Mucosa of rectum (tissue), 2 donors: ENCODE measurements at regions not wholly inside any gene's neighbourhood (a gene's known extent, or its start where the extent isn't known, plus 50 kb on each side); places are given as distances from the start of the nearest gene placed in this dataset.
"Not testable (repeated sequence)": the region's sequence is repeated elsewhere in the genome, so short reads cannot be mapped to it uniquely, and the experiment has no call there.

ENCODE experiments used
- H3K27ac ChIP-seq, 2 donors: one replicate each; pipeline ENCODE4 v1.7.0; 2013; ENCODE audit warnings: inconsistent platforms in 2 of 2, low read depth in 2 of 2, low read length in 2 of 2
- H3K27me3 ChIP-seq, 2 donors: one replicate each; pipeline ENCODE4 v1.7.0; 2013; ENCODE audit warnings: low read length in 2 of 2; ENCODE audit not compliant: control insufficient read depth in 2 of 2, insufficient read depth in 2 of 2
- H3K36me3 ChIP-seq, 2 donors: one replicate each; pipeline ENCODE4 v1.7.0; 2013; ENCODE audit warnings: low read length in 2 of 2; ENCODE audit not compliant: control insufficient read depth in 2 of 2, insufficient read depth in 2 of 2
- H3K4me1 ChIP-seq, 2 donors: one replicate each; pipeline ENCODE4 v1.7.0; 2013; ENCODE audit warnings: low read length in 2 of 2, mild to moderate bottlenecking in 1 of 2; ENCODE audit not compliant: control insufficient read depth in 2 of 2, insufficient read depth in 2 of 2
- H3K4me3 ChIP-seq, 2 donors: one replicate each; pipeline ENCODE4 v1.7.0; 2013; ENCODE audit warnings: low read length in 2 of 2
- H3K9ac ChIP-seq, 2 donors: one replicate each; pipeline ENCODE4 v1.7.0; 2013; ENCODE audit warnings: low read length in 2 of 2, low read depth in 1 of 2, mild to moderate bottlenecking in 1 of 2
- H3K9me3 ChIP-seq, 2 donors: one replicate each; pipeline ENCODE4 v1.7.0; 2013; ENCODE audit warnings: low read length in 2 of 2; ENCODE audit not compliant: control insufficient read depth in 2 of 2
- donor health status: healthy.
- donor health status: Normal muscosa, but diverticular disease.

GRCh38 chr20:4480104-4480503 lies 206.2 kb upstream of the PRNP start:
- H3K4me3 ChIP-seq = no peak overlapping the region
- H3K27me3 ChIP-seq = no peaks in the 10 kb centered on the region
- H3K27ac ChIP-seq = no peak overlapping the region
- H3K9me3 ChIP-seq = no peaks in the 10 kb centered on the region
- no peaks in the 10 kb centered on the region for H3K4me1 ChIP-seq
- H3K36me3 ChIP-seq = no peaks in the 10 kb centered on the region
- no peak overlapping the region for H3K9ac ChIP-seq

- H3K4me1 ChIP-seq = no peaks in the 10 kb centered on the region
Measured at GRCh38 chr20:4476903-4477500, 209.3 kb upstream of the PRNP start.

GRCh38 chr20:4472906-4473305 lies 213.3 kb upstream of the PRNP start:
- Histone ChIP-seq H3K4me3 (no peak overlapping the region), H3K27me3 (no peaks in the 10 kb centered on the region), H3K36me3 (no peaks in the 10 kb centered on the region), H3K9ac (no peak overlapping the region), H3K9me3 (no peaks in the 10 kb centered on the region), H3K27ac (no peak overlapping the region), H3K4me1 (no peaks in the 10 kb centered on the region)

More at GRCh38 chr20:4476903-4477500, 209.3 kb upstream of the PRNP start:
- Histone ChIP-seq H3K27ac (no peak overlapping the region), H3K4me3 (no peak overlapping the region), H3K27me3 (no peaks in the 10 kb centered on the region), H3K36me3 (no peaks in the 10 kb centered on the region), H3K9me3 (no peaks in the 10 kb centered on the region), H3K9ac (no peak overlapping the region)

- Histone ChIP-seq H3K27ac (no peak overlapping the region), H3K9me3 (no peaks in the 10 kb centered on the region), H3K4me3 (no peak overlapping the region), H3K4me1 (no peaks in the 10 kb centered on the region), H3K9ac (no peak overlapping the region), H3K27me3 (no peaks in the 10 kb centered on the region), H3K36me3 (no peaks in the 10 kb centered on the region)
Measured at GRCh38 chr20:4471221-4471620, 215.0 kb upstream of the PRNP start.

- H3K36me3 ChIP-seq = no peaks in the 10 kb centered on the region
- no peaks in the 10 kb centered on the region for H3K4me1 ChIP-seq
- H3K27ac ChIP-seq = no peak overlapping the region
- no peaks in the 10 kb centered on the region for H3K9me3 ChIP-seq
- no peak overlapping the region for H3K9ac ChIP-seq
- H3K27me3 ChIP-seq = no peaks in the 10 kb centered on the region
- no peak overlapping the region for H3K4me3 ChIP-seq
Measured at GRCh38 chr20:4470375-4470774, 215.9 kb upstream of the PRNP start.

- Histone ChIP-seq H3K4me3 (no peak overlapping the region), H3K4me1 (no peaks in the 10 kb centered on the region), H3K27me3 (no peaks in the 10 kb centered on the region), H3K9me3 (no peaks in the 10 kb centered on the region), H3K36me3 (no peaks in the 10 kb centered on the region), H3K27ac (no peak overlapping the region), H3K9ac (no peak overlapping the region)
Measured at GRCh38 chr20:4469910-4470309, 216.3 kb upstream of the PRNP start.

- H3K36me3 ChIP-seq = no peaks in the 10 kb centered on the region
- no peak overlapping the region for H3K27ac ChIP-seq
- no peaks in the 10 kb centered on the region for H3K4me1 ChIP-seq
- no peaks in the 10 kb centered on the region for H3K27me3 ChIP-seq
- no peak overlapping the region for H3K4me3 ChIP-seq
- H3K9me3 ChIP-seq = no peaks in the 10 kb centered on the region
- H3K9ac ChIP-seq = no peak overlapping the region
Measured at GRCh38 chr20:4468114-4468513, 218.1 kb upstream of the PRNP start.

GRCh38 chr20:4465855-4466545 lies 216.9 kb upstream of the ADRA1D start:
- H3K9me3 ChIP-seq = no peaks in the 10 kb centered on the region
- H3K4me3 ChIP-seq = no peak overlapping the region
- H3K36me3 ChIP-seq = no peaks in the 10 kb centered on the region
- H3K27me3 ChIP-seq = no peaks in the 10 kb centered on the region
- no peak overlapping the region for H3K9ac ChIP-seq
- H3K27ac ChIP-seq = no peak overlapping the region
- no peaks in the 10 kb centered on the region for H3K4me1 ChIP-seq

GRCh38 chr20:4465212-4465611 lies 216.1 kb upstream of the ADRA1D start:
- no peak overlapping the region for H3K27ac ChIP-seq
- no peaks in the 10 kb centered on the region for H3K9me3 ChIP-seq
- no peak overlapping the region for H3K4me3 ChIP-seq
- no peaks in the 10 kb centered on the region for H3K27me3 ChIP-seq
- H3K36me3 ChIP-seq = no peaks in the 10 kb centered on the region
- no peaks in the 10 kb centered on the region for H3K4me1 ChIP-seq
- no peak overlapping the region for H3K9ac ChIP-seq

- H3K36me3 ChIP-seq, H3K9me3 ChIP-seq, H3K27me3 ChIP-seq, H3K27ac ChIP-seq, H3K4me1 ChIP-seq, H3K4me3 ChIP-seq, H3K9ac ChIP-seq: not testable (repeated sequence)
Measured at GRCh38 chr20:4462801-4463200, 213.7 kb upstream of the ADRA1D start.
